Caco-2 (cell line): ENCODE measurements at regions not wholly inside any gene's neighbourhood (a gene's known extent, or its start where the extent isn't known, plus 50 kb on each side); places are given as distances from the start of the nearest gene placed in this dataset.

Source experiments
- BruUV-seq: library from RNA; stranded (reverse); fragments of 400-500 nt; replicated peaks from 2 replicates; lab custom pipeline; 2021; lab: Mats Ljungman, UMichigan
- CTCF ChIA-PET: fragments of 300-600 bp; sonication (Branson Sonifier 250); formaldehyde crosslinking; loops from one replicate; lab custom pipeline; 2022; ENCODE audit warnings: antibody characterized with exemption; lab: Charles Lee
- POLR2A ChIA-PET: fragments of 300-600 bp; sonication (Branson Sonifier 250); formaldehyde crosslinking; loops from one replicate; lab custom pipeline; 2022; ENCODE audit warnings: antibody characterized with exemption; lab: Charles Lee
- DNase-seq, 2 experiments: peaks; one replicate each; pipeline versions ENCODE4 v3.0.0 to v3.0.0-alpha.2; 2020 to 2022
- H3K27me3 ChIP-seq: replicated peaks from 2 replicates; pipeline ENCODE4 v1.6.0; 2011; ENCODE audit warnings: low read length; ENCODE audit not compliant: control insufficient read depth, insufficient read depth
- H3K36me3 ChIP-seq: 2 replicates; pipeline ENCODE4 v1.5.1; 2011; ENCODE audit warnings: low read length; ENCODE audit not compliant: control insufficient read depth, insufficient read depth
- H3K4me1 ChIP-seq: fragments of 250-450 bp; sonication (Bioruptor Pico); 2 replicates; pipeline ENCODE4 v1.5.1; 2020; ENCODE audit warnings: mild to moderate bottlenecking
- H3K4me3 ChIP-seq: 2 replicates; pipeline ENCODE4 v1.5.1; 2011; ENCODE audit warnings: low read depth, mild to moderate bottlenecking, control low read depth, low read length
- H3K9me3 ChIP-seq: fragments of 250-450 bp; sonication (Bioruptor Pico); 2 replicates; pipeline ENCODE4 v1.5.1; 2020; ENCODE audit warnings: mild to moderate bottlenecking, moderate library complexity
- H3K27ac Mint-ChIP-seq: one replicate; pipeline ENCODE4 v1.8.0; 2022; ENCODE audit warnings: mixed read lengths; ENCODE audit not compliant: unreplicated experiment
- H3K27me3 Mint-ChIP-seq: one replicate; pipeline ENCODE4 v1.8.0; 2022; ENCODE audit warnings: mixed read lengths; ENCODE audit not compliant: insufficient read depth, unreplicated experiment
- H3K36me3 Mint-ChIP-seq: one replicate; pipeline ENCODE4 v1.8.0; 2022; ENCODE audit warnings: mild to moderate bottlenecking, mixed read lengths; ENCODE audit not compliant: insufficient read depth, unreplicated experiment
- H3K4me1 Mint-ChIP-seq: one replicate; pipeline ENCODE4 v1.8.0; 2022; ENCODE audit warnings: low read depth, mixed read lengths; ENCODE audit not compliant: unreplicated experiment
- H3K4me3 Mint-ChIP-seq: one replicate; pipeline ENCODE4 v1.8.0; 2022; ENCODE audit warnings: mild to moderate bottlenecking, moderate library complexity, mixed read lengths; ENCODE audit not compliant: unreplicated experiment
- H3K9me3 Mint-ChIP-seq: one replicate; pipeline ENCODE4 v1.8.0; 2022; ENCODE audit warnings: mixed read lengths; ENCODE audit not compliant: unreplicated experiment
- intact Hi-C: fragments of 100-400 bp; cut with micrococcal nuclease; formaldehyde crosslinking; loops from one replicate; pipeline ENCODE4 v1.10.0; 2022; ENCODE audit not compliant: unreplicated experiment
- TF ChIP-seq, protein P1 (sequence below), 2 experiments: fragments of 200-600 bp in 1 of 2; IDR thresholded peaks; 1 replicate in 1 of 2; 2 replicates in 1 of 2; pipeline versions ENCODE4 v1.5.1 to v1.8.0; 2011 to 2022; ENCODE audit warnings: antibody characterized with exemption in 1 of 2, control low read depth in 1 of 2, inconsistent platforms in 1 of 2, low read depth in 1 of 2, low read length in 1 of 2, mild to moderate bottlenecking in 1 of 2, moderate library complexity in 1 of 2; ENCODE audit not compliant: insufficient read depth in 1 of 2, severe bottlenecking in 1 of 2, unreplicated experiment in 1 of 2

DNA sequence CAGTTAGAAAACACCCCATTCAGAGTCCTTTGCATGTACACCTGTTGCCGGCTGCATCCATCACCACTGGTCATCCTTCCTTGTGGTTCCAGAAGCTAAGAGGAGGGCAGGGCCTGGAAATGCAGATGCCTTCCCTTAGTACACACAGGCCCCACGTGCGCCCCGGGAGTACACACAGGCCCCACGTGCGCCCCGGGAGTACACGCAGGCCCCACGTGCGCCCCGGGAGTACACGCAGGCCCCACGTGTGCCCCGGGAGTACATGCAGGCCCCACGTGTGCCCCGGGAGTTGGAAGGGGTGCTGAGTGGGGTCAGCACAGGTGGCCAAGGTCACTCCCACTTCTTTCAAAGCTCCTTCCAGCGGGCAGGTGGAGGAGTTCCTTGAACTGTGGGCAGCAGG is 1141.9 kb downstream of the BRD1 start:
- ChIA-PET CTCF (no interaction called here), POLR2A (no interaction called here)
- Mint-ChIP-seq H3K27ac (no peak overlapping the region), H3K4me3 (no peak overlapping the region), H3K9me3 (peaks cover 22% of the 10 kb centered on the region), H3K4me1 (no peaks in the 10 kb centered on the region), H3K27me3 (no peaks in the 10 kb centered on the region), H3K36me3 (no peaks in the 10 kb centered on the region)
- no peaks in the 10 kb centered on the region for H3K4me1 ChIP-seq
- no peaks in the 10 kb centered on the region for H3K27me3 ChIP-seq
- intact Hi-C loops: no loop called here
- no TSS peak for BruUV-seq
- H3K36me3 ChIP-seq: no peaks in the 10 kb centered on the region
- H3K9me3 ChIP-seq: no peaks in the 10 kb centered on the region
- no peak for DNase-seq
- no peak overlapping the region for H3K4me3 ChIP-seq
- TF ChIP-seq, protein P1, sequence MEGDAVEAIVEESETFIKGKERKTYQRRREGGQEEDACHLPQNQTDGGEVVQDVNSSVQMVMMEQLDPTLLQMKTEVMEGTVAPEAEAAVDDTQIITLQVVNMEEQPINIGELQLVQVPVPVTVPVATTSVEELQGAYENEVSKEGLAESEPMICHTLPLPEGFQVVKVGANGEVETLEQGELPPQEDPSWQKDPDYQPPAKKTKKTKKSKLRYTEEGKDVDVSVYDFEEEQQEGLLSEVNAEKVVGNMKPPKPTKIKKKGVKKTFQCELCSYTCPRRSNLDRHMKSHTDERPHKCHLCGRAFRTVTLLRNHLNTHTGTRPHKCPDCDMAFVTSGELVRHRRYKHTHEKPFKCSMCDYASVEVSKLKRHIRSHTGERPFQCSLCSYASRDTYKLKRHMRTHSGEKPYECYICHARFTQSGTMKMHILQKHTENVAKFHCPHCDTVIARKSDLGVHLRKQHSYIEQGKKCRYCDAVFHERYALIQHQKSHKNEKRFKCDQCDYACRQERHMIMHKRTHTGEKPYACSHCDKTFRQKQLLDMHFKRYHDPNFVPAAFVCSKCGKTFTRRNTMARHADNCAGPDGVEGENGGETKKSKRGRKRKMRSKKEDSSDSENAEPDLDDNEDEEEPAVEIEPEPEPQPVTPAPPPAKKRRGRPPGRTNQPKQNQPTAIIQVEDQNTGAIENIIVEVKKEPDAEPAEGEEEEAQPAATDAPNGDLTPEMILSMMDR (IDR thresholded peaks at IDR 0.05; ENCODE audit: insufficient read depth in 1 of 2, low read depth in 1 of 2, low read length in 1 of 2, severe bottlenecking in 1 of 2, unreplicated experiment in 1 of 2): no peak

DNA sequence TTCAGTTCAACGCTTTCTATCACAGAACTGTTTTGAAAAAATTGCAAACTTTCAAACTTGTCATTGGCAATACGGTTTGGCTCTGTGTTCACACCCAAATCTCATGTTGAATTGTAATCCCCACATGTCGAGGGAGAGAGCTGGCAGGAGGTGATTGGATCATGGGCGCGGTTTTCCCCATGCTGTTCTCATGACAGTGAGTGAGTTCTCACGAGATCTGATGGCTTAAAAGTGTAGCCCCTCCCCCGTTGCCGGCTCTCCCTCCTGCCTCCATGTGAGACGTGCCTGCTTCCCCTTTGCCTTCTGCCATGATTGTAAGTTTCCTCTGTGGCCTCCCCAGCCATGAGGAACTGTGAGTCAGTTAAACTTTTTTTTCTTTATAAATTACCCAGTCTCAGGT is 1144.0 kb downstream of the BRD1 start:
- H3K4me3 Mint-ChIP-seq: no peak overlapping the region
- DNase-seq: no peak
- ChIA-PET CTCF (no interaction called here), POLR2A (no interaction called here)
- H3K4me1 ChIP-seq: no peaks in the 10 kb centered on the region
- no peaks in the 10 kb centered on the region for H3K27me3 Mint-ChIP-seq
- H3K36me3 Mint-ChIP-seq: no peaks in the 10 kb centered on the region
- H3K36me3 ChIP-seq: no peaks in the 10 kb centered on the region
- H3K27me3 ChIP-seq: no peaks in the 10 kb centered on the region
- BruUV-seq: no TSS peak
- H3K9me3 ChIP-seq: no peaks in the 10 kb centered on the region
- intact Hi-C loops: no loop called here
- H3K9me3 Mint-ChIP-seq: peaks cover 22% of the 10 kb centered on the region
- no peak overlapping the region for H3K4me3 ChIP-seq
- no peaks in the 10 kb centered on the region for H3K4me1 Mint-ChIP-seq
- TF ChIP-seq, protein P1 (IDR thresholded peaks at IDR 0.05; ENCODE audit: insufficient read depth in 1 of 2, low read depth in 1 of 2, low read length in 1 of 2, severe bottlenecking in 1 of 2, unreplicated experiment in 1 of 2): no peak
- no peak overlapping the region for H3K27ac Mint-ChIP-seq

DNA sequence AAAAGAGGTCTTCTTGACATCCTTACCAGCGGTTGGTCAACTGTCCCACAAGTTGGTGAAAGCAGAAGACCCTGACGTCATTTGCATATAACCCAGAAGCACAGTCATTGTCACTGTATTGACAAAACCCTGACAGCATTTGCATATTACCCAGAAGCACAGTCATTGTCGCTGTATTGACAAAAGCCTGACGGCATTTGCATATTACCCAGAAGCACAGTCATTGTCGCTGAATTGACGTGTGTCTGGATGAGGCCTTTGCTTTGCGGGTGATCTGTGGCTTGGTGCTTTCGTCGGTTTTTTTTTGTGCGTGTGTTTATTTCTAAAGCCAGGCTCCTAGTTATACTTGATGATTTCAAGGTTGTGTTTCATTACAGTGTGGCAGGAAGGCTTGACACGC is 1145.2 kb downstream of the BRD1 start:
- Histone ChIP-seq H3K9me3 (no peaks in the 10 kb centered on the region), H3K4me3 (no peak overlapping the region), H3K27me3 (no peaks in the 10 kb centered on the region), H3K36me3 (no peaks in the 10 kb centered on the region), H3K4me1 (no peaks in the 10 kb centered on the region)
- TF ChIP-seq, protein P1 (IDR thresholded peaks at IDR 0.05; ENCODE audit: insufficient read depth in 1 of 2, low read depth in 1 of 2, low read length in 1 of 2, severe bottlenecking in 1 of 2, unreplicated experiment in 1 of 2): no peak
- no TSS peak for BruUV-seq
- no peaks in the 10 kb centered on the region for H3K4me1 Mint-ChIP-seq
- no peaks in the 10 kb centered on the region for H3K27me3 Mint-ChIP-seq
- H3K27ac Mint-ChIP-seq: no peak overlapping the region
- peaks cover 15% of the 10 kb centered on the region for H3K9me3 Mint-ChIP-seq
- intact Hi-C loops: no loop called here
- no peak for DNase-seq
- H3K36me3 Mint-ChIP-seq: no peaks in the 10 kb centered on the region
- ChIA-PET CTCF (no interaction called here), POLR2A (no interaction called here)
- no peak overlapping the region for H3K4me3 Mint-ChIP-seq
